Activated CD8-positive, alpha-beta memory T cell treated with anti-CD3 and anti-CD28 coated beads, Interleukin-2, amount 50 U/mL, for 1 hour (primary cell): ENCODE measurements at regions not wholly inside any gene's neighbourhood (a gene's known extent, or its start where the extent isn't known, plus 50 kb on each side); places are given as distances from the start of the nearest gene placed in this dataset.
"Not testable (repeated sequence)": the region's sequence is repeated elsewhere in the genome, so short reads cannot be mapped to it uniquely, and the experiment has no call there.

Source experiments
- DNase-seq: peaks from one replicate; pipeline ENCODE4 v3.0.0-alpha.2; 2020; ENCODE audit errors: extremely low read depth

- no peak for DNase-seq
These were observed 66.0 kb downstream of the KBTBD8 start for GRCh38 chr3:67064105-67064504.

GRCh38 chr3:67067251-67067650 is 69.1 kb downstream of the KBTBD8 start:
- no peak for DNase-seq

- DNase-seq, result not testable (repeated sequence)
These were observed 74.5 kb downstream of the KBTBD8 start for GRCh38 chr3:67072640-67073039.

- DNase-seq, result no peak
These were observed 75.7 kb downstream of the KBTBD8 start for GRCh38 chr3:67073812-67074211.

GRCh38 chr3:67075295-67075694 is 77.2 kb downstream of the KBTBD8 start:
- DNase-seq, result no peak

- DNase-seq, result no peak
These were observed 78.5 kb downstream of the KBTBD8 start for GRCh38 chr3:67076607-67077006.

GRCh38 chr3:67077656-67078055 is 79.5 kb downstream of the KBTBD8 start:
- no peak for DNase-seq

GRCh38 chr3:67082533-67083024 is 84.5 kb downstream of the KBTBD8 start:
- DNase-seq, result no peak

- DNase-seq, result no peak
These were observed 85.2 kb downstream of the KBTBD8 start for GRCh38 chr3:67083277-67083676.

- DNase-seq, result no peak
These were observed 89.7 kb downstream of the KBTBD8 start for GRCh38 chr3:67087788-67088187.

- DNase-seq, result no peak
These were observed 92.4 kb downstream of the KBTBD8 start for GRCh38 chr3:67090474-67090873.

- DNase-seq, result no peak
These were observed 95.2 kb downstream of the KBTBD8 start for GRCh38 chr3:67093305-67093704.

- DNase-seq, result no peak
These were observed 96.1 kb downstream of the KBTBD8 start for GRCh38 chr3:67094167-67094566.

- no peak for DNase-seq
These were observed 96.7 kb downstream of the KBTBD8 start for GRCh38 chr3:67094774-67095173.

- DNase-seq, result no peak
These were observed 106.3 kb downstream of the KBTBD8 start for GRCh38 chr3:67104388-67104787.

GRCh38 chr3:67106874-67107273 is 108.8 kb downstream of the KBTBD8 start:
- DNase-seq, result no peak

- no peak for DNase-seq
These were observed 111.6 kb downstream of the KBTBD8 start for GRCh38 chr3:67109651-67110204.

- DNase-seq, result peak; percentile 29
These were observed 115.8 kb downstream of the KBTBD8 start for GRCh38 chr3:67113802-67114407.

GRCh38 chr3:67118122-67118521 is 120.0 kb downstream of the KBTBD8 start:
- no peak for DNase-seq

GRCh38 chr3:67118635-67119034 is 120.5 kb downstream of the KBTBD8 start:
- no peak for DNase-seq

GRCh38 chr3:67123914-67124313 is 125.8 kb downstream of the KBTBD8 start:
- DNase-seq, result no peak

- DNase-seq, result no peak
These were observed 129.1 kb downstream of the KBTBD8 start for GRCh38 chr3:67127254-67127653.

GRCh38 chr3:67142432-67142831 is 144.3 kb downstream of the KBTBD8 start:
- no peak for DNase-seq

- DNase-seq, result no peak
These were observed 147.6 kb downstream of the KBTBD8 start for GRCh38 chr3:67145738-67146137.
